GM13977 (cell line): ENCODE measurements at regions not wholly inside any gene's neighbourhood (a gene's known extent, or its start where the extent isn't known, plus 50 kb on each side); places are given as distances from the start of the nearest gene placed in this dataset.

Experiments used
- DNase-seq: peaks from one replicate; pipeline ENCODE4 v3.0.0; 2012; ENCODE audit warnings: low spot score
- in situ Hi-C: fragments of 300-500 bp; cut with MboI; formaldehyde crosslinking; loops from one replicate; pipeline ENCODE4 v1.12.0; 2022; ENCODE audit warnings: low sequenced_read_pairs, low pct_unique_long_range_greater_than_20kb, mixed read lengths, inconsistent platforms; ENCODE audit not compliant: unreplicated experiment
- TF ChIP-seq, protein P1 (sequence below): IDR thresholded peaks from 2 replicates; pipeline ENCODE4 v1.5.1; 2012; ENCODE audit warnings: mild to moderate bottlenecking, control low read depth; ENCODE audit not compliant: insufficient read depth; ENCODE audit errors: extremely low read depth, missing control alignments

DNA sequence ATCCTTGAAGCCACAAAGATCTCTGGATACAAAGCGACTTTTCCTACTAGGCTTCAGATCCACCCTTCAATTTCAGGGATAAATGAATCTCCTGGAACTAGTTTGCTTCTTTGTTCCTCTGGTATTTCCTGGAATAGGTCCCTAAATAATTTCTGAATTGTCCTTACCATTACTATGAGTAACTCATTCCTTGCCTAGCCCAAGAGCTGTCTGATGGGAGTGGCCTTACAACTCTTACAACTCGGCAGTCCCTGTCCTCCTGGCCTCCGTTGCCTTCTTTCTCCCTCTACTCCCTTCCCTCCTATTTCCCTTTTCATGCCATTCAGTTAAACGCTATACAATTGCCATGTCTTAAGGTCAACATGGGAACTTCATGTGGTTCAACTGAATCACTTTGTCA lies 98.2 kb upstream of the FHL2 start:
- TF ChIP-seq, protein P1, sequence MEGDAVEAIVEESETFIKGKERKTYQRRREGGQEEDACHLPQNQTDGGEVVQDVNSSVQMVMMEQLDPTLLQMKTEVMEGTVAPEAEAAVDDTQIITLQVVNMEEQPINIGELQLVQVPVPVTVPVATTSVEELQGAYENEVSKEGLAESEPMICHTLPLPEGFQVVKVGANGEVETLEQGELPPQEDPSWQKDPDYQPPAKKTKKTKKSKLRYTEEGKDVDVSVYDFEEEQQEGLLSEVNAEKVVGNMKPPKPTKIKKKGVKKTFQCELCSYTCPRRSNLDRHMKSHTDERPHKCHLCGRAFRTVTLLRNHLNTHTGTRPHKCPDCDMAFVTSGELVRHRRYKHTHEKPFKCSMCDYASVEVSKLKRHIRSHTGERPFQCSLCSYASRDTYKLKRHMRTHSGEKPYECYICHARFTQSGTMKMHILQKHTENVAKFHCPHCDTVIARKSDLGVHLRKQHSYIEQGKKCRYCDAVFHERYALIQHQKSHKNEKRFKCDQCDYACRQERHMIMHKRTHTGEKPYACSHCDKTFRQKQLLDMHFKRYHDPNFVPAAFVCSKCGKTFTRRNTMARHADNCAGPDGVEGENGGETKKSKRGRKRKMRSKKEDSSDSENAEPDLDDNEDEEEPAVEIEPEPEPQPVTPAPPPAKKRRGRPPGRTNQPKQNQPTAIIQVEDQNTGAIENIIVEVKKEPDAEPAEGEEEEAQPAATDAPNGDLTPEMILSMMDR: no peak
- no peak for DNase-seq
- in situ Hi-C loops: no loop called here

DNA sequence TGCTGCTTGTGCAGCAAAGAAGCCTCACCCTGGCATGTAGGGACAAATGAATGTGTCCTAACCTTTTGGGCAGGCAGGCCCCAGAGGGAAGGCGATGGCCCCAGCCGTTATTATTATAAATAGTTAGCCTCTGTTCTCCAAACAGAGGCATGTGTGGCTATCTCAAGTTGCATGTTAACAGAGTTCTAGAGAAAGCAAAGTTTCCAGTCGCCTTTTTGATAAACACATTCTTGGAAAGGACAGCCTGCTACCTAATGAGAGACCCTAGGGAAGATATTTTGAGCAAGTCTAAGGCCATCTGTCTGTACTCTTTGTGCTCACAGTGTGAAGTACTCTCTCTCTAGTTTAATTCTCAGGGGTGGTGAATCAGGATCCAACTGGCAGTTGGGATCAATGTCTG lies 97.4 kb upstream of the FHL2 start:
- in situ Hi-C loops: no loop called here
- DNase-seq: no peak

DNA sequence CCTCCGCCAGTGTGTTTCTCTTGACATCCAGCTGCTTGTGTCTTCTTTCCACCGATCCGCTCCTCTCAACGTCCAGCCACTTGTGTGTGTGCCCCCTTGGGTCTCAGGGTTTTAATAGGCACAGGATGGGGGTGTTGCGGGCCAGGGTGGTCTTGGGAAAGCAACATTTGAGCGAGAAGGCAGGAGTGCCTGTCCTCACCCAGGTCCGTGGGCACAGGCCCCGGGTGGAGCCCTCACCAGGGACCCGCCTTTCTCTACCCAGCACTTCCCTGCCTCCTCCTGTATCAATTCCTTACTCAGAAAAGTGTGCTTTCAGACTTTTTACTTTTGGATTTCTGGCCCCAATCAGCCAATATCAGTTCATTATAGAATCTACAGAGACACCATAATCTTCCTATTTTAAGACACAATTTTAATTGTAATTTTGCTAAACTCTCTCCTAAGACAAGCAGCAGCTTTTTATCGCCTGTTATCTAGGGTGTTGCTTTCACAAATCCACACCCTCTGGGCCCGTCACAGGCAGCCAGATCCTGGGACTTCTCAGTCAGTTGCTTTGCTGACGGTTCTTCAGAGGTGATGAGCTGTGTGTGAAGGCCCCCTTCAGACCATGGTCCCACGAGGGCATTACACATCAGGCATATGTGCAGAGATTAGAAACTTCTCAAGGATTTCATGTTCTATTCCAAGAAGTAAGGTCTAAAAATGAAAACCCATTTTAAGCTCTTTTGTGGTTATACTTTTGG lies 96.0 kb upstream of the FHL2 start:
- in situ Hi-C loops: no loop called here
- no peak for DNase-seq
- TF ChIP-seq, protein P1: no peak

More for the DNA sequence above, 97.4 kb upstream of the FHL2 start:
- TF ChIP-seq, protein P1: no peak

DNA sequence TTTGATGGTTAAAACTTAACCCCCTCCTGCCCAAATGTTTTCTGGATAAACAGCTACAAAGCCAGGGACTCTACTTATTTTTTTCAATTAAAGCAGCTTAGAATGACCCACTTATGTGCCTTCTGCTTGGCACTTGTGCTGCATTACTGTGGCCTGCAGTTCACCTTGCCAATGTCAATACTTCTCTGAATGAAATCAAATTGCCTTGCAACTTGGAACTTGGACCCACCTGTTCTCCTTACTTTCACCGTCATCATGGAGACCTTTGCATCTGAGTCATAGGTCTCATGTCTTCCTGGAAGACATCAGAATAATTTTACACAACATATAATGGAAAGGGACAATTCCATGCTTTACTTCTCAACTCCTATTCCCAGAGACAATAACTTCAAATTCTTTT lies 92.1 kb upstream of the FHL2 start:
- DNase-seq: no peak
- TF ChIP-seq, protein P1: no peak
- in situ Hi-C loops: no loop called here

DNA sequence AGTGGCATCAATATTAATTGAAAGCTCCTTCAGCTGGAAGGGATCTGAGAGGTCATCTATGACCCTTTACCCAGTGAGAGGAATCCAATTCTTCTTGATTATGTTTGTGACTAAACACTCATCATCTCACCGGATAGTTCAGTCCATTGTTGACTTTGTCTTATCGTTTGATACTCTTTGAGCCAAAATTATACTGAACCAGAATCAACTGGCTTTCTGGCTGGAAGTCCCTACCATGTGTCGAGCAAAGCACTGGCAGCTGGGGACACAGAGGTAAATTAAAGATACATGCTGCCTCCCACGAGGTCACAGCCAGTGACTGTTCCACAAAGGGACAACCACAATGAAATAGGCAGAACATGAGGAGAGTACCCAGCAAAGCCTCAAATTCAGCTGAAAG lies 91.4 kb upstream of the FHL2 start:
- no peak for DNase-seq
- in situ Hi-C loops: no loop called here
- TF ChIP-seq, protein P1: no peak

DNA sequence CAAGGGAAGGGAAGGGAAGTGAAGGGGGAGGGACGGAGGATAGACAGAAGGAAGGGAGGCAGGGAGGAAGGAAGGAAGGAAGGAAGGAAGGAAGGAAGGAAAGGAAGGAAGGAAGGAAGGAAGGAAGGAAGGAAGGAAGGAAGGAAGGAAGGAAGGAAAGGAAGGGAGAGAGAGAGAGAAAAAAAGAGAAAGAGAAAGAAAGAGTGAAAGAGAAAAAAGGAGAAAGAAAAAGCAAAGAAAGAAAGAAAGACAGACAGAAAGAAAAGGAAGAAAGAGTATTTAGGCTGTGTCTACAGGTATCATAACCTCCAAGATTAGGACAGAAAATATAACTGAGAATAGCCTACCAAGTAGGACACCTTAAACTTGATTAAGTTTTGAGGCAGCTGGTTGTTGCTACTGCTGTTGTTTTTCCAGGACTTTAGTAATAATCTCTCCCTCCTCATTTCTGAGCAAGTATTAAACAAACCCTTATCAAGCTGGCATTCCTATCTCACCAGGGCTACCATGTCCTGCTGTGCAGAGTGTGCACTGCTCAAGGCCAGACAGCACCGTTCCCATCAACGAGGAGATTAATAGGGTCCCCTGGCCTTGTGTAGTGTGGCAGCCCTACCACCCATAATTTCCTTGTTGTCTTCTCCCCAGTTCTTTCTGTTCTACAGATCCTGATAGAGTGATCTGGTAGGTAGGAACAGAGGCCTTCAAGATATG lies 90.5 kb upstream of the FHL2 start:
- in situ Hi-C loops: no loop called here
- TF ChIP-seq, protein P1: no peak
- no peak for DNase-seq
